GM12865 (cell line): ENCODE measurements at regions not wholly inside any gene's neighbourhood (a gene's known extent, or its start where the extent isn't known, plus 50 kb on each side); places are given as distances from the start of the nearest gene placed in this dataset.

Experiments
- DNase-seq: peaks from one replicate; pipeline ENCODE4 v3.0.0; 2010; ENCODE audit warnings: low read depth
- H3K4me3 ChIP-seq: 2 replicates; pipeline ENCODE4 v1.5.1; 2011; ENCODE audit warnings: mild to moderate bottlenecking, low read depth, low read length, control low read depth
- CTCF ChIP-seq: IDR thresholded peaks from 2 replicates; pipeline ENCODE4 v1.5.1; 2011; ENCODE audit warnings: low read length, control low read depth, low read depth, inconsistent platforms; ENCODE audit not compliant: insufficient read depth; ENCODE audit errors: missing control alignments

DNA sequence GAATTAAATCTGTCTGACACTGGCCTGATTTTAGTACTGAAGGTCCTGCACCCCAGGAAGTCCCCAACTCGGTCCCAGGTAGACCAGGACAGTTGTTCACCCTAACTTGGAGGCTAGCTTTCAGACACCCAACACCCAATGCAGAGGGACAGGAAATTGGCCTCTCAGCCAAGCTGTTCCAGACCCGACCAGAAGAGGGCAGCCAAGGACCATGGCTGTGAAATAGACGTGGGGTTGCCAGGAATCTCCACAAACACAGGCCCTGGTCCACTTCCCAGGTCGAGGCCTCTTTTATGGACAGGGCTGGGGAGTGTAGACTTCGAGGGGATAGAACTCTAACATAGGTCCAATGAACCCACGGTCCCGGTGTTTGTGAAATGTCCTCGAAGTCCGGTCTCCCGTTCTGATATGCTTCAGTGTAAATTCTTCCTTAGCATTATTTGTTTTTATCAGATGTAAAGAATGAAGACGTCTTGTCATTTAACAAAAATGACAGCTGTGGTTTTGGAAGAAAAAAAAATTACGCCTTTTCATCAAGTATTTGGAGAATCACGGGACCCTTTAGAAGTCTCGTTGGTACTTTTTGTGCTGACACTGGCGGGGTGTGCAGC is 260.3 kb upstream of the ADAMTS16 start:
- peak; percentile 95 for TF ChIP-seq CTCF
- DNase-seq: peak; percentile 76
- no peak overlapping the region for H3K4me3 ChIP-seq

DNA sequence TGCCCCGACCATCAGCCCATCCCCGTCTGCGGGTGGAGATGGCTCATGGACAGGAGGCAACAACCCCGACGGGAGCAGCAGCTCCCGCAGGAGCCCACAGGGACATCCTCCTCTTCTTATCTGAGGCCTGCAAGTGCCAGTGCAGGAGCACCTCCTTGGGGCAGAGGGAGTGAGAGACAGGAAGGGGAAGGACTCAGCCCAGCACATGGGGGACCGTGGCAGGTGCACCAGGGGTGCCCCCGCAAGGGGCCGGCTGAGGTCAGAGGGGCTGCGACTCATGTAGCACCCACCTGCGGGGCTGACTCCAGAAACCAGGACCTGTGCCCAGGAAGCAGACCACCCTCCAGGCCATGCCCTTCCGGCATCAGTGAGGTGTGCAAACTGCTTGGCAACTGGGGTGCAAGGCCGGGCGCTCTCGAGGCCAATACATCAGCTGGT is 259.8 kb upstream of the ADAMTS16 start:
- no peak for TF ChIP-seq CTCF
- no peak for DNase-seq
- H3K4me3 ChIP-seq: no peak overlapping the region

- no peak for DNase-seq
Observed at GRCh38 chr5:4881366-4882002, 258.6 kb upstream of the ADAMTS16 start.

GRCh38 chr5:4882186-4882585 is 257.9 kb upstream of the ADAMTS16 start:
- no peak overlapping the region for H3K4me3 ChIP-seq
- TF ChIP-seq CTCF: no peak
- no peak for DNase-seq

More at GRCh38 chr5:4881366-4882002, 258.6 kb upstream of the ADAMTS16 start:
- no peak for TF ChIP-seq CTCF
- no peak overlapping the region for H3K4me3 ChIP-seq

DNA sequence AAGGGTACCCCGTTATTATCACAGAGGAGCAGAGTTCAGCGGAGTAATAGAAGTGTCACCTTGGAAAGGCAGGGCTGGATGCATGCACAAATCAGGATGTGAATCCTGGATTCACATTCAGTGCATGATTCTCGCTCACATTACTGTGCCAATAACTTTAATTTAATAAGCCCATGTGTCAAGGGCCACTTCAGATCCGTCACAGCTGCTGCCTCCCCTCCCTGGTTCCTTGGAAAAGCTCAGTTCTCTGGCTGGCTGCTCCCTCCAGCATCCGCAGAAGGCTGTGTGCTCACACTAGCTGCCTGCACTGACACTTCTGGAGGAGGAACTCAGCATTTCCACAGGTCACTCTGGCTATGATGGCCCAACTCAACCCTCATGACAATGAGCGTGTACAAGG is 256.8 kb upstream of the ADAMTS16 start:
- H3K4me3 ChIP-seq: no peak overlapping the region
- no peak for TF ChIP-seq CTCF
- no peak for DNase-seq

DNA sequence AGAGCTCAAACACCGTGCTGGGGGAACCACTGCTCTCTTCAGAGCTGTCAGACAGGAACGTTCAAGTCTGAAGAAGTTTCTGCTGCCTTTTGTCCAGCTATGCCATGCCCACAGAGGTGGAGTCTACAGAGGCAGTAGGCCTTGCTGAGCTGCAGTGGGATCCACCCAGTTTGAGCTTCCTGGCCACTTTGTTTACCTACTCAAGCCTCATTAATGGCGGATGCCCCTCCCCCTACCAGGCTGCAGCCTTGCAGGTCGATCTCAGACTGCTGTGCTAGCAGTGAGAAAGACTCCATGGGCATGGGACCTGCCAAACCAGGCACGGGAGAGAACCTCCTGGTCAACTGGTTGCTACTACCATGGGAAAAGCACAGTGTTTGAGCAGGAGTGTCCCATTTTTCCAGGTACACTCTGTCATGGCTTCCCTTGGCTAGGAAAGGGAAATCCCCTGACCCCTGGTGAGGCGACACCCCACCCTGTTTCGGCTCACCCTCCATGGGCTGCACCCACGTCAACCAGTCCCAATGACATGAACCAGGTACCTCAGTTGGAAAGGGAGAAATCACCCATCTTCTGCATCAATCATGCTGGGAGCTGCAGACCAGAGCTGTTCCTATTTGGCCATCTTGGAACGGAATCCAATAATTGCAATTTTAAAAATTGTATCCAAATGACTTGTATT is 246.9 kb upstream of the ADAMTS16 start:
- H3K4me3 ChIP-seq: no peak overlapping the region
- no peak for DNase-seq
- TF ChIP-seq CTCF: no peak
